Cardiac fibroblast (primary cell): ENCODE measurements at regions not wholly inside any gene's neighbourhood (a gene's known extent, or its start where the extent isn't known, plus 50 kb on each side); places are given as distances from the start of the nearest gene placed in this dataset.
A peak's percentile ranks its signal among the peaks of the same experiment; 100 is the strongest.

ENCODE experiments used
- DNase-seq, 2 donors: peaks; one replicate each; pipeline versions ENCODE4 v3.0.0 to v3.0.0-alpha.2; 2010; ENCODE audit warnings: low read depth in 2 of 2
- H3K4me3 ChIP-seq, 2 donors: replicated peaks in 1 of 2; 1 replicate in 1 of 2; 2 replicates in 1 of 2; pipeline ENCODE4 v1.5.1; 2011; ENCODE audit warnings: low read depth in 2 of 2, low read length in 2 of 2, mild to moderate bottlenecking in 2 of 2, moderate library complexity in 1 of 2
- TF ChIP-seq, protein P1 (sequence below): IDR thresholded peaks from one replicate; pipeline ENCODE4 v1.5.1; 2011; ENCODE audit warnings: low read depth, mild to moderate bottlenecking, low read length, inconsistent platforms

DNA sequence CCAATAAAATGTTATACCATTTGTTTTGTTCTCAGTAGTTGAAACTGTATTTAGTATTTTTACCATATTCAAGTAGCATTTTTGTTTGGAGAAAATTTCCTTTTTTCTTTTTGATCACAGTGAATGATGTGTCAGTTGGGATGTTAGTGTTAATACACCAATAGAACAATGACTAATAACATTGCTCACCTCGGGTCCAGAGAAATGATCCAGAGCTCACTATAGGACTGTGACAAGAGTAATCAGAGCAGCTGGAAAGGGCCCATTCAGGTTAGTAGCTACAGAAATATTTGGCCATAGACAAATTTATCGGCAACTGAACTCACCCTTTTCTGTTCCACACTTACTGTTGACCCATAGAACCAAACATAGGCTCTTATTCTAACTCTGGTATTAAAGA is 989.2 kb downstream of the TLE4 start:
- DNase-seq, result peak in 1 of 2 donors; percentile 7
- H3K4me3 ChIP-seq, result no peak overlapping the region
- TF ChIP-seq, protein P1, sequence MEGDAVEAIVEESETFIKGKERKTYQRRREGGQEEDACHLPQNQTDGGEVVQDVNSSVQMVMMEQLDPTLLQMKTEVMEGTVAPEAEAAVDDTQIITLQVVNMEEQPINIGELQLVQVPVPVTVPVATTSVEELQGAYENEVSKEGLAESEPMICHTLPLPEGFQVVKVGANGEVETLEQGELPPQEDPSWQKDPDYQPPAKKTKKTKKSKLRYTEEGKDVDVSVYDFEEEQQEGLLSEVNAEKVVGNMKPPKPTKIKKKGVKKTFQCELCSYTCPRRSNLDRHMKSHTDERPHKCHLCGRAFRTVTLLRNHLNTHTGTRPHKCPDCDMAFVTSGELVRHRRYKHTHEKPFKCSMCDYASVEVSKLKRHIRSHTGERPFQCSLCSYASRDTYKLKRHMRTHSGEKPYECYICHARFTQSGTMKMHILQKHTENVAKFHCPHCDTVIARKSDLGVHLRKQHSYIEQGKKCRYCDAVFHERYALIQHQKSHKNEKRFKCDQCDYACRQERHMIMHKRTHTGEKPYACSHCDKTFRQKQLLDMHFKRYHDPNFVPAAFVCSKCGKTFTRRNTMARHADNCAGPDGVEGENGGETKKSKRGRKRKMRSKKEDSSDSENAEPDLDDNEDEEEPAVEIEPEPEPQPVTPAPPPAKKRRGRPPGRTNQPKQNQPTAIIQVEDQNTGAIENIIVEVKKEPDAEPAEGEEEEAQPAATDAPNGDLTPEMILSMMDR, result no peak

DNA sequence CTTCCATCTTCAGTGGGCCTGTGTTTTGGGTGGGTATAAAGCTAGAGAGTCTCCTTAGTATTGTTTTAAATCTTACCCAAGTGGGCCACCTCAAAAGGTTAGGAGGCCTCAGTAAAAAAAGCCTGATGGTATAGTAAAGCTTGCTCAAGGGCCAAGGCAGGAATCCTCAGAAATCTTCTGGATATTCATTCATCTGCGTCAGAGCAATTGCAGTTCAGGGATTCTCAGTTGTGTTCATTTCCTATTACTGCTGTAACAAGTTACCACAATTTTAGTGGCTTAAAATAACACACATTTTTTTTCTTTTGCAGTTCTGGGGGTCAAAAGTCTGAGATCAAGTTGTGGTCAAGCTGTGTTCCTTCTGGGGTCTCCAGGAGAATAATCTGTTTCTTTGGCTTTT is 985.5 kb downstream of the TLE4 start:
- H3K4me3 ChIP-seq, result no peak overlapping the region
- peak; percentile 1 to 33 for DNase-seq
- TF ChIP-seq, protein P1, result no peak

DNA sequence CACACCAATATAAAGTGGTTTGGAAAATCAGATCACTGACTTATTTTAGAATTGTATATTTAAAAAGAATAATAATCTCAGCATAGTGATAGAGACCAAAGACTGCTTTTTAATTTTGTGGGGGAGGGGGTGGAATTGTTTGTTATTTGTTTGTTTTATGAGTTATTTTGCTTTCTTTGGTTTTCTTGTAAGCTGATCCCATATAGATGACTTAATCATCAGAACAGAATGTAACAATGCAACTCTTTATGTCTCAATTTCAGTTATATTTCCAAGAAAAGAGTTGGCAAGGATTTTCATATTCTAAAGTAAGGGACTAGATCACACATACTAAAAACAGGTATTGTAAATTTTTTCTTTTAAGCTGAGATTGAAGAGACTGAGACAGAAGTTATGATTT is 984.9 kb downstream of the TLE4 start:
- TF ChIP-seq, protein P1, result no peak
- DNase-seq, result peak; percentile 38 to 82
- H3K4me3 ChIP-seq, result no peak overlapping the region

DNA sequence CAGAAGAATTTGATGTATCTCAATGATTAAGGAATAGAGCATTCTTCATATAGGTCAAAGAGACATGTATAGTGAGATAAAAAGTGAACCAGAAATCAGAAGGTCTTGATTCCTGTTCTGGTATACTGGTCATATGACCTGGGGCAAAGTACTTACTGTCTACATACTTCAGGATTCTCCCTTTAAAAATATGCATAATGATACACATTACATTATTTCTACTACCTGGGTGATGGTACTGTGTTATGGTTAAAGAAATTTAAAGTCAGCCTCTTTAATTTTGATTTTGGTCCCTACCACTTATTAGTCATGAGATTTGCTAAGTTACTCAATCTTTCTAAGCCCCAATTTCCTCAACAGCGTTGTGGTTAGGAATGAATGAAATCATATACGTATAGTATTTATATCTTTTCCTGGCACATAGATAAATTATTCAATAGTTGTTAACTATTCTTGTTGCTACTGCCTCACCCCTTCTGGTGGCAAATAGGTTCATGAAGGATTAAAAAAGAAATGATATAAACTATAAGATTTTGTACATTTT is 984.1 kb downstream of the TLE4 start:
- TF ChIP-seq, protein P1, result no peak
- DNase-seq, result peak; percentile 22 to 72
- no peak overlapping the region for H3K4me3 ChIP-seq

DNA sequence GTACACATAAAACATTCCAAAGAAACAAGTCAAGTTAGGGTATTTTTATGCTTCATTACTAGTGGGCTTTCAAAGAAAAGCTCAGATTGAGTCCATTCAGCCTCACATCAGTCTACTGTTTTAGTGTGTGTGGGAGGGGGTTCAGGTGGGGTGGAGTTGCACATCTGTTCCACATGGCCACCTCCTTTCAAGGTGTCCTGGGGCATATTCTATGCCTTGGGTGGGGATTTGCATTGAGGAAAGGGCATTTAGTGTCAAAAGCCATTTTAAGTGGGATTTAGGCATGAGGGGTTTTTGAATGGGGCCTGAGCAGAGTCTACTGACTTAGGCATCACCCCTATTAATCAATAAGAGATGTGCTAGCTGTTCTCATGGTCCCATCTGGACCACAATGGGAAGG is 983.1 kb downstream of the TLE4 start:
- no peak overlapping the region for H3K4me3 ChIP-seq
- DNase-seq, result no peak

DNA sequence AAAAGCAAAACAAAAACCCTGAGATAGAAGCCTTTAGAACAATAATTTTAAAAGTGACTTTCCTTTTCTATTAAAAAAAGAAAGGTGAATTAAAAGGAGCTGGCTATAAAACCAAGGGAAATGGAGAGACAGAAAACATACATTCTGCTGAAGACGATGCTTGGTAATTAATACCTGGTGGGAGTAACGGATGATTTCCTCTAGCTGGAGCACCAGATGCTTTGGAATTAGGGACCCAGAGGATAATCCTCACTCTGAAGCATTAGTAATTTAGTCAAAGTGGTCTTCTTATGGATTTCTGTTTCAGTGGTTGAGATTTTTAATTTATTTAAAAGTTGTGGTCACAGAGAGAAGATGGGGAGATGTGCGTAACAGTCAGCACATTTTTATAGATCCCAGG is 982.5 kb downstream of the TLE4 start:
- TF ChIP-seq, protein P1, result no peak
- DNase-seq, result no peak
- H3K4me3 ChIP-seq, result no peak overlapping the region

More for the DNA sequence above, 983.1 kb downstream of the TLE4 start:
- TF ChIP-seq, protein P1, result no peak

DNA sequence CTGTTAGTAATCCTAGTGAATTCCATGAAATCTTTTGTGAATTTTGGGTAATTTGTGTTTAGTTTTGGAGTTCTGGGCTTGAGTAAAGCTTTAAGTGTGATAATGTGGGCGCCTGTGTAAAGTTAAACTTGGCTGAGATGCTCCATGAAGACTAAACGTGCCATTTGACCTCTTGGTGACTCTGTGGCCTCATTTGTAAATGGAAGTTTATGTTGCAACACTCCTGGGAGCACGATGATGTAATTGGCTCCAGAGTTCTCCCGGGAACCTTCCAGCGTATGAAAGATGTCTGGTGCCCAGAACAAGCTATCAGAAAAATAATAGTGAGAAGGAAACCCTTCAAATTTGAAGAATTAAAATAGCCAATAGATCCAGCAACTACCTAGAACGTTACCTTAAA is 981.2 kb downstream of the TLE4 start:
- TF ChIP-seq, protein P1, result no peak
- peak; percentile 69 to 79 for DNase-seq
- no peak overlapping the region for H3K4me3 ChIP-seq
